ENCODE measurements at regions not wholly inside any gene's neighbourhood (a gene's known extent, or its start where the extent isn't known, plus 50 kb on each side); places are given as distances from the start of the nearest gene placed in this dataset.

- TF ChIP-seq ZNF19 (tag by site-specific recombination; IDR thresholded peaks at IDR 0.05; ENCODE audit: low read depth) (no peak), ZNF670 (tag by site-specific recombination; IDR thresholded peaks at IDR 0.05; ENCODE audit: low read depth) (no peak)
Measured at GRCh38 chr3:159763011-159763601, 225.5 kb upstream of the IL12A start.

Data from HEK293 (cell line).